LNCAP (cell line): ENCODE measurements at regions not wholly inside any gene's neighbourhood (a gene's known extent, or its start where the extent isn't known, plus 50 kb on each side); places are given as distances from the start of the nearest gene placed in this dataset.

ENCODE experiments used
- CTCF ChIP-seq: fragments of 450-650 bp; IDR thresholded peaks from 2 replicates; pipeline ENCODE4 v1.5.1; 2017; ENCODE audit warnings: mild to moderate bottlenecking

GRCh38 chr2:180682871-180683270 is 297.5 kb upstream of the UBE2E3 start:
- no peak for TF ChIP-seq CTCF

- TF ChIP-seq CTCF, result no peak
These were observed 300.7 kb upstream of the UBE2E3 start for GRCh38 chr2:180679693-180680092.

- TF ChIP-seq CTCF, result no peak
These were observed 301.8 kb upstream of the UBE2E3 start for GRCh38 chr2:180678625-180678972.

- TF ChIP-seq CTCF, result no peak
These were observed 302.3 kb upstream of the UBE2E3 start for GRCh38 chr2:180677930-180678624.

- no peak for TF ChIP-seq CTCF
These were observed 303.2 kb upstream of the UBE2E3 start for GRCh38 chr2:180677200-180677599.

GRCh38 chr2:180676520-180677025 is 303.8 kb upstream of the UBE2E3 start:
- TF ChIP-seq CTCF, result no peak

- no peak for TF ChIP-seq CTCF
These were observed 305.2 kb upstream of the UBE2E3 start for GRCh38 chr2:180675170-180675569.

GRCh38 chr2:180672377-180672776 is 308.0 kb upstream of the UBE2E3 start:
- TF ChIP-seq CTCF, result no peak
